ENCODE measurements at regions not wholly inside any gene's neighbourhood (a gene's known extent, or its start where the extent isn't known, plus 50 kb on each side); places are given as distances from the start of the nearest gene placed in this dataset.

GRCh38 chr7:22572292-22572691, 72.3 kb upstream of the STEAP1B start:
- Histone ChIP-seq H3K4me1 (ENCODE audit: control insufficient read depth in 1 of 2, insufficient read depth in 2 of 2, low read length in 2 of 2) (peaks cover 0 to 3% of the 10 kb centered on the region in 2 experiments; a peak in 1 of 4 replicates), H3K27ac (ENCODE audit: low read depth, low read length) (no peak overlapping the region), H3K27me3 (ENCODE audit: insufficient read depth, low read length) (no peaks in the 10 kb centered on the region), H4K20me1 (ENCODE audit: insufficient read depth) (no peaks in the 10 kb centered on the region), H2AFZ (ENCODE audit: low read depth, low read length, poor library complexity, severe bottlenecking) (no peak overlapping the region), H3K4me3 (replicated peaks in 1 of 2; ENCODE audit: low read depth in 1 of 2, low read length in 2 of 2) (no peak overlapping the region), H3K36me3 (ENCODE audit: control insufficient read depth in 1 of 2, insufficient read depth in 2 of 2, low read length in 2 of 2) (no peaks in the 10 kb centered on the region), H3K9me2 (ENCODE audit: insufficient read depth) (no peaks in the 10 kb centered on the region), H3K9ac (ENCODE audit: low read length) (no peak overlapping the region), H3K79me2 (ENCODE audit: insufficient read depth, low read length) (no peaks in the 10 kb centered on the region), H3K9me3 (ENCODE audit: control insufficient read depth in 1 of 2, insufficient read depth in 1 of 2, low read depth in 1 of 2, low read length in 2 of 2) (no peaks in the 10 kb centered on the region), H3K4me2 (ENCODE audit: low read length) (no peak overlapping the region)
- no peak for TF ChIP-seq EZH2phosphoT487 (IDR thresholded peaks at IDR 0.05; ENCODE audit: borderline replicate concordance)
- no peak for TF ChIP-seq JUND (IDR thresholded peaks at IDR 0.05)
- TF ChIP-seq POLR2AphosphoS5 (IDR thresholded peaks at IDR 0.05; ENCODE audit: low read depth, low read length): no peak
- no peak for TF ChIP-seq ELF1 (IDR thresholded peaks at IDR 0.05; ENCODE audit: borderline replicate concordance, low read depth)
- TF ChIP-seq MAX (IDR thresholded peaks at IDR 0.05): no peak
- TF ChIP-seq ZFX (IDR thresholded peaks at IDR 0.05): no peak
- no peak for TF ChIP-seq POLR2A (IDR thresholded peaks at IDR 0.05; ENCODE audit: borderline replicate concordance, extremely low read depth, insufficient read depth, insufficient read length)
- no peak for TF ChIP-seq CEBPB (IDR thresholded peaks at IDR 0.05; ENCODE audit: low read depth)
- TF ChIP-seq SIN3A (IDR thresholded peaks at IDR 0.05; ENCODE audit: low read depth): no peak
- no peak for TF ChIP-seq ZBTB33 (IDR thresholded peaks at IDR 0.05; ENCODE audit: extremely low read depth, insufficient replicate concordance, low read length)
- no peak for DNase-seq (ENCODE audit: low read depth, low spot score)
- intact Hi-C loops (cut with micrococcal nuclease): no loop called here
- ChIA-PET POLR2A (no interaction called here), CTCF (no interaction called here), RAD21 (ENCODE audit: low non-redundant PET in 1 of 2, low total read pairs in 2 of 2, uncharacterized antibody in 2 of 2, unreplicated experiment in 2 of 2) (no interaction called here)
- BruUV-seq (replicated peaks): no TSS peak
- no peak for ATAC-seq

GRCh38 chr7:22571766-22572165, 71.8 kb upstream of the STEAP1B start:
- H3K9me2 ChIP-seq (ENCODE audit: insufficient read depth): no peaks in the 10 kb centered on the region
- H3K9me3 ChIP-seq (ENCODE audit: control insufficient read depth in 1 of 2, insufficient read depth in 1 of 2, low read depth in 1 of 2, low read length in 2 of 2): no peaks in the 10 kb centered on the region
- no peaks in the 10 kb centered on the region for H3K36me3 ChIP-seq (ENCODE audit: control insufficient read depth in 1 of 2, insufficient read depth in 2 of 2, low read length in 2 of 2)
- peaks cover 0 to 3% of the 10 kb centered on the region in 2 experiments; a peak in 1 of 4 replicates for H3K4me1 ChIP-seq (ENCODE audit: control insufficient read depth in 1 of 2, insufficient read depth in 2 of 2, low read length in 2 of 2)
- no peak overlapping the region for H3K4me3 ChIP-seq (replicated peaks in 1 of 2; ENCODE audit: low read depth in 1 of 2, low read length in 2 of 2)
- H4K20me1 ChIP-seq (ENCODE audit: insufficient read depth): no peaks in the 10 kb centered on the region
- H2AFZ ChIP-seq (ENCODE audit: low read depth, low read length, poor library complexity, severe bottlenecking): no peak overlapping the region
- no peak for DNase-seq (ENCODE audit: low read depth, low spot score)
- no peaks in the 10 kb centered on the region for H3K79me2 ChIP-seq (ENCODE audit: insufficient read depth, low read length)
- CTCF ChIA-PET: no interaction called here
- intact Hi-C loops (cut with micrococcal nuclease): no loop called here
- no TSS peak for BruUV-seq (replicated peaks)
- H3K27me3 ChIP-seq (ENCODE audit: insufficient read depth, low read length): no peaks in the 10 kb centered on the region
- RAD21 ChIA-PET (ENCODE audit: low non-redundant PET in 1 of 2, low total read pairs in 2 of 2, uncharacterized antibody in 2 of 2, unreplicated experiment in 2 of 2): no interaction called here
- no peak overlapping the region for H3K4me2 ChIP-seq (ENCODE audit: low read length)
- H3K27ac ChIP-seq (ENCODE audit: low read depth, low read length): no peak overlapping the region
- no peak for ATAC-seq
- POLR2A ChIA-PET: no interaction called here
- no peak overlapping the region for H3K9ac ChIP-seq (ENCODE audit: low read length)
- no peak for TF ChIP-seq ATF3 (IDR thresholded peaks at IDR 0.05)
- TF ChIP-seq CEBPB (IDR thresholded peaks at IDR 0.05; ENCODE audit: low read depth): no peak
- TF ChIP-seq FOSL1 (IDR thresholded peaks at IDR 0.05; ENCODE audit: low read depth): no peak
- TF ChIP-seq EZH2 (IDR thresholded peaks at IDR 0.05): no peak
- no peak for TF ChIP-seq ZBTB33 (IDR thresholded peaks at IDR 0.05; ENCODE audit: extremely low read depth, insufficient replicate concordance, low read length)
- no peak for TF ChIP-seq TCF7L2 (IDR thresholded peaks at IDR 0.05; ENCODE audit: borderline replicate concordance, extremely low read depth, insufficient read depth, insufficient read length)
- TF ChIP-seq POLR2AphosphoS5 (IDR thresholded peaks at IDR 0.05; ENCODE audit: low read depth, low read length): no peak
- TF ChIP-seq ZNF274 (IDR thresholded peaks at IDR 0.05; ENCODE audit: low read depth, low read length): no peak

All from HCT116 (cell line).